ENCODE measurements at regions not wholly inside any gene's neighbourhood (a gene's known extent, or its start where the extent isn't known, plus 50 kb on each side); places are given as distances from the start of the nearest gene placed in this dataset.

- Histone ChIP-seq H3K4me1 (ENCODE audit: insufficient read depth, low read length) (no peaks in the 10 kb centered on the region), H4K20me1 (ENCODE audit: insufficient read depth, low read length) (no peaks in the 10 kb centered on the region), H3K27ac (ENCODE audit: low read depth, low read length) (no peak overlapping the region), H3K27me3 (ENCODE audit: insufficient read depth, low read length) (no peaks in the 10 kb centered on the region), H3K4me3 (ENCODE audit: insufficient read depth, low read length) (no peak overlapping the region), H3K79me2 (ENCODE audit: insufficient read depth, low read length) (no peaks in the 10 kb centered on the region), H3K9me3 (ENCODE audit: low read depth, low read length) (no peaks in the 10 kb centered on the region), H2AFZ (ENCODE audit: low read length) (no peak overlapping the region), H3K4me2 (ENCODE audit: insufficient read depth, low read length) (no peak overlapping the region), H3K36me3 (ENCODE audit: insufficient read depth, low read length) (no peaks in the 10 kb centered on the region)
- DNase-seq (ENCODE audit: insufficient read length, low spot score, missing footprints), result no peak
- TF ChIP-seq, protein P1, sequence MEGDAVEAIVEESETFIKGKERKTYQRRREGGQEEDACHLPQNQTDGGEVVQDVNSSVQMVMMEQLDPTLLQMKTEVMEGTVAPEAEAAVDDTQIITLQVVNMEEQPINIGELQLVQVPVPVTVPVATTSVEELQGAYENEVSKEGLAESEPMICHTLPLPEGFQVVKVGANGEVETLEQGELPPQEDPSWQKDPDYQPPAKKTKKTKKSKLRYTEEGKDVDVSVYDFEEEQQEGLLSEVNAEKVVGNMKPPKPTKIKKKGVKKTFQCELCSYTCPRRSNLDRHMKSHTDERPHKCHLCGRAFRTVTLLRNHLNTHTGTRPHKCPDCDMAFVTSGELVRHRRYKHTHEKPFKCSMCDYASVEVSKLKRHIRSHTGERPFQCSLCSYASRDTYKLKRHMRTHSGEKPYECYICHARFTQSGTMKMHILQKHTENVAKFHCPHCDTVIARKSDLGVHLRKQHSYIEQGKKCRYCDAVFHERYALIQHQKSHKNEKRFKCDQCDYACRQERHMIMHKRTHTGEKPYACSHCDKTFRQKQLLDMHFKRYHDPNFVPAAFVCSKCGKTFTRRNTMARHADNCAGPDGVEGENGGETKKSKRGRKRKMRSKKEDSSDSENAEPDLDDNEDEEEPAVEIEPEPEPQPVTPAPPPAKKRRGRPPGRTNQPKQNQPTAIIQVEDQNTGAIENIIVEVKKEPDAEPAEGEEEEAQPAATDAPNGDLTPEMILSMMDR (IDR thresholded peaks at IDR 0.05; ENCODE audit: extremely low read depth, low read depth, low read length), result no peak
Observed at GRCh38 chr10:117667831-117668230, 125.3 kb downstream of the EMX2 start.

- H3K27me3 ChIP-seq (ENCODE audit: insufficient read depth, low read length), result no peaks in the 10 kb centered on the region
- no peak overlapping the region for H3K27ac ChIP-seq (ENCODE audit: low read depth, low read length)
- H4K20me1 ChIP-seq (ENCODE audit: insufficient read depth, low read length), result no peaks in the 10 kb centered on the region
- no peak for DNase-seq (ENCODE audit: insufficient read length, low spot score, missing footprints)
- H3K36me3 ChIP-seq (ENCODE audit: insufficient read depth, low read length), result no peaks in the 10 kb centered on the region
- H3K4me2 ChIP-seq (ENCODE audit: insufficient read depth, low read length), result no peak overlapping the region
- no peak overlapping the region for H3K4me3 ChIP-seq (ENCODE audit: insufficient read depth, low read length)
- TF ChIP-seq, protein P1 (IDR thresholded peaks at IDR 0.05; ENCODE audit: extremely low read depth, low read depth, low read length), result no peak
- H2AFZ ChIP-seq (ENCODE audit: low read length), result no peak overlapping the region
- H3K9me3 ChIP-seq (ENCODE audit: low read depth, low read length), result no peaks in the 10 kb centered on the region
- no peaks in the 10 kb centered on the region for H3K4me1 ChIP-seq (ENCODE audit: insufficient read depth, low read length)
- H3K79me2 ChIP-seq (ENCODE audit: insufficient read depth, low read length), result no peaks in the 10 kb centered on the region
Observed at GRCh38 chr10:117668327-117669008, 125.9 kb downstream of the EMX2 start.

DNA sequence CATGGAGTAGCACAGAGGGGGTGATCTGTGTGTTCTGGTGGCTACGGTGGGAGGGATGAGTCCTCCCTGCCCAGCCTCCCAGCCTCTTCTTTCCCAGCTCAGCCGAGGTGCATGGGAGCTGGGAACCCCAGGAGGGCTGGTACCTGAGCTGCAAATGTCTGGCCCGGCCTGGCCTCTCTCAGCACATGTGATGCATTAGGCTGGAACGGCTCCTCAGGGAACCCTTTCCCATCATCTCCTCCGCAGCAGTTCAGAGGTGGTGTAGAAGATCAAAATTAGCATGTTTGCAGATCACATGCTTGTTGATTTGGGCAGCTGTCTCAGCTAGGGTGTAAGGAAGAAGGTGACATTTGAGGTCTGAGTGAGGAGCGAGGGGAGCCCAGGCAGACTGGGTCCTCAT is 126.6 kb downstream of the EMX2 start:
- Histone ChIP-seq H3K4me3 (ENCODE audit: insufficient read depth, low read length) (no peak overlapping the region), H4K20me1 (ENCODE audit: insufficient read depth, low read length) (no peaks in the 10 kb centered on the region), H2AFZ (ENCODE audit: low read length) (no peak overlapping the region), H3K27me3 (ENCODE audit: insufficient read depth, low read length) (no peaks in the 10 kb centered on the region), H3K4me1 (ENCODE audit: insufficient read depth, low read length) (no peaks in the 10 kb centered on the region), H3K79me2 (ENCODE audit: insufficient read depth, low read length) (no peaks in the 10 kb centered on the region), H3K27ac (ENCODE audit: low read depth, low read length) (no peak overlapping the region), H3K4me2 (ENCODE audit: insufficient read depth, low read length) (no peak overlapping the region), H3K9me3 (ENCODE audit: low read depth, low read length) (no peaks in the 10 kb centered on the region), H3K36me3 (ENCODE audit: insufficient read depth, low read length) (no peaks in the 10 kb centered on the region)
- TF ChIP-seq, protein P1 (IDR thresholded peaks at IDR 0.05; ENCODE audit: extremely low read depth, low read depth, low read length), result no peak
- no peak for DNase-seq (ENCODE audit: insufficient read length, low spot score, missing footprints)

DNA sequence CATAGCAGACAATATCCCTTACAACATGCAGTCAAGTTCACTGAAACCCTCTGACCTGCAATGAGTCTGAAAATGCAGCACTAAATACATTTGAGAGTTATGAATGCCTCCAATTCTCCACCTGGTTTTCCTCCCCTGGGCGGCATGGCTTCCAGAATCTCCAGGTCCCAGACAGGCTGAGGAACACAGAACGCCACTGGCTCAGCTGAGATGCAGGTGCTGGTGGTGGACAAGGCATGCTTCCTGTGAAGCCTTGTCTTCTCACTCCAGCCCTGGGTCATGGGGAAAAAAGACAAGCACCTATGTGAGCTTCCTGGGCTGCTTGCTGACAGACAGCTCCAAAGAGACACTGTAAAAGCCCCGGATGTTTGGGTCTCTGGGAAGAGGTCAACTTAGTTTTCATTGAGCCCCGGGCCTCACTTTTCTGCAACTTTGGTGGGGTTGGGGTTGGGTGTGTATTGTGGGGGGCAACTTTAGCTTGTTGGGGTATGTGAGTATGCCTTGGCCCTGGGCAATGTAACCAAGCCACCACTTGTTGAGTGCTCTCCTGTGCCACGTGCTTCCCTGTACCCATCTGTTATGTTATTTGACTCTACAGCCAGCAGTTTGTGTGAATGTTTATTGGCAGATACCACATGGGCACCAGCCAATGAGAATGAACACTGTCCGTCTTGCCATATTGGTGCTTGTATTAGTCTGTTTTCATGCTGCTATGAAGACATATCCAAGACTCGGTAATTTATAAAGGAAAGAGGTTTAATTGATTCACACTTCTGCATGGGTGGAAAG is 127.8 kb downstream of the EMX2 start:
- DNase-seq (ENCODE audit: insufficient read length, low spot score, missing footprints), result no peak
- Histone ChIP-seq H3K36me3 (ENCODE audit: insufficient read depth, low read length) (no peaks in the 10 kb centered on the region), H3K4me3 (ENCODE audit: insufficient read depth, low read length) (no peak overlapping the region), H3K27ac (ENCODE audit: low read depth, low read length) (no peak overlapping the region), H3K4me2 (ENCODE audit: insufficient read depth, low read length) (no peak overlapping the region), H4K20me1 (ENCODE audit: insufficient read depth, low read length) (no peaks in the 10 kb centered on the region), H3K9me3 (ENCODE audit: low read depth, low read length) (no peaks in the 10 kb centered on the region), H3K4me1 (ENCODE audit: insufficient read depth, low read length) (no peaks in the 10 kb centered on the region), H2AFZ (ENCODE audit: low read length) (no peak overlapping the region), H3K79me2 (ENCODE audit: insufficient read depth, low read length) (no peaks in the 10 kb centered on the region), H3K27me3 (ENCODE audit: insufficient read depth, low read length) (no peaks in the 10 kb centered on the region)
- TF ChIP-seq, protein P1 (IDR thresholded peaks at IDR 0.05; ENCODE audit: extremely low read depth, low read depth, low read length), result no peak

Measured in osteoblast (primary cell).